ENCODE measurements at regions not wholly inside any gene's neighbourhood (a gene's known extent, or its start where the extent isn't known, plus 50 kb on each side); places are given as distances from the start of the nearest gene placed in this dataset.

DNA sequence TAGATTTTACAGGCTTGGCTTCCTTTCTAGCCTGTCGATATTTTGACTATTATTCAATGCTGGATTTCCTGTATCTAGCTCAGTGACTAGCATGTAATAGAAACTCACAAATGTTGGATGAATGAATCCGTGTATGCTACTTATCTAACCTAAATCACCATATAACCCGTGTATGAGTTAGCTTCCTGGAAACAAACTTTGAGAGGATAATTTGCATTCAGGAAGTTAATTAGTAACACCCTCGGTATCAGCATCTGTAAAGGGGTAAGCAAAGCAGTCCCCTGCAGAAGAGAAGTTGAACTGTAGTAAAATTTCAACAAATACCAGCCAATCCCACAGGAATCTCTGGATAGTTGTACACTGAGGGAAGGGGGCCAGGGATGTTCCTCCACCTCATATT, 269.4 kb upstream of the LRATD1 start:
- intact Hi-C loops (cut with micrococcal nuclease), result no loop called here
- Histone ChIP-seq H3K4me3 (ENCODE audit: control extremely low read depth in 1 of 5, extremely low read depth in 1 of 5, insufficient read depth in 1 of 5, low read depth in 2 of 5, low read length in 4 of 5) (no peak overlapping the region), H3K79me2 (ENCODE audit: control insufficient read depth, insufficient read depth, low read length) (no peaks in the 10 kb centered on the region), H3K9ac (ENCODE audit: low read length) (no peak overlapping the region), H2AFZ (ENCODE audit: insufficient read depth, low read depth, low read length, poor library complexity, severe bottlenecking) (no peak overlapping the region), H3K9me3 (ENCODE audit: control extremely low read depth in 1 of 3, control insufficient read depth in 2 of 3, insufficient read depth in 1 of 3, low read length in 2 of 3) (no peaks in the 10 kb centered on the region), H4K20me1 (ENCODE audit: control insufficient read depth, insufficient read depth, low read length, poor library complexity, severe bottlenecking) (no peaks in the 10 kb centered on the region), H3K4me2 (replicated peaks; ENCODE audit: low read depth, low read length, poor library complexity, severe bottlenecking) (no peak overlapping the region), H3K27ac (ENCODE audit: low read length in 2 of 2) (no peak overlapping the region), H3K4me1 (ENCODE audit: control insufficient read depth in 2 of 2, insufficient read depth in 2 of 2, low read length in 2 of 2) (no peaks in the 10 kb centered on the region), H3K36me3 (replicated peaks in 1 of 2; ENCODE audit: control extremely low read depth in 1 of 2, control insufficient read depth in 1 of 2, extremely low read depth in 1 of 2, insufficient read depth in 2 of 2, low read length in 1 of 2) (no peaks in the 10 kb centered on the region), H3K27me3 (replicated peaks in 1 of 4; ENCODE audit: control extremely low read depth in 1 of 4, control insufficient read depth in 3 of 4, insufficient read depth in 4 of 4, low read length in 3 of 4) (no peaks in the 10 kb centered on the region)
- ChIA-PET CTCF (interaction anchor here (0.6 kb wide), 1 partner anchor 94 kb away, joined by 3 read pairs; no protein-coding TSS in a partner anchor), POLR2A (no interaction called here)
- H3K27ac Mint-ChIP-seq, result no peak overlapping the region
- H3K9me3 Mint-ChIP-seq (ENCODE audit: insufficient read depth), result peaks cover 8% of the 10 kb centered on the region
- ATAC-seq (ENCODE audit: low read depth), result no peak
- WGBS (ENCODE audit: insufficient coverage), result no CpG with 5 or more reads among the region's 4 CpGs
- no peaks in the 10 kb centered on the region for H3K27me3 Mint-ChIP-seq
- no peak for DNase-seq
- no peaks in the 10 kb centered on the region for H3K4me1 Mint-ChIP-seq
- no peak overlapping the region for H3K4me3 Mint-ChIP-seq
- TF ChIP-seq EZH2 (IDR thresholded peaks at IDR 0.05; ENCODE audit: borderline replicate concordance, insufficient read depth, low read depth, low read length, poor library complexity, severe bottlenecking), result no peak
- TF ChIP-seq, protein P1, sequence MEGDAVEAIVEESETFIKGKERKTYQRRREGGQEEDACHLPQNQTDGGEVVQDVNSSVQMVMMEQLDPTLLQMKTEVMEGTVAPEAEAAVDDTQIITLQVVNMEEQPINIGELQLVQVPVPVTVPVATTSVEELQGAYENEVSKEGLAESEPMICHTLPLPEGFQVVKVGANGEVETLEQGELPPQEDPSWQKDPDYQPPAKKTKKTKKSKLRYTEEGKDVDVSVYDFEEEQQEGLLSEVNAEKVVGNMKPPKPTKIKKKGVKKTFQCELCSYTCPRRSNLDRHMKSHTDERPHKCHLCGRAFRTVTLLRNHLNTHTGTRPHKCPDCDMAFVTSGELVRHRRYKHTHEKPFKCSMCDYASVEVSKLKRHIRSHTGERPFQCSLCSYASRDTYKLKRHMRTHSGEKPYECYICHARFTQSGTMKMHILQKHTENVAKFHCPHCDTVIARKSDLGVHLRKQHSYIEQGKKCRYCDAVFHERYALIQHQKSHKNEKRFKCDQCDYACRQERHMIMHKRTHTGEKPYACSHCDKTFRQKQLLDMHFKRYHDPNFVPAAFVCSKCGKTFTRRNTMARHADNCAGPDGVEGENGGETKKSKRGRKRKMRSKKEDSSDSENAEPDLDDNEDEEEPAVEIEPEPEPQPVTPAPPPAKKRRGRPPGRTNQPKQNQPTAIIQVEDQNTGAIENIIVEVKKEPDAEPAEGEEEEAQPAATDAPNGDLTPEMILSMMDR (IDR thresholded peaks at IDR 0.05), result no peak

DNA sequence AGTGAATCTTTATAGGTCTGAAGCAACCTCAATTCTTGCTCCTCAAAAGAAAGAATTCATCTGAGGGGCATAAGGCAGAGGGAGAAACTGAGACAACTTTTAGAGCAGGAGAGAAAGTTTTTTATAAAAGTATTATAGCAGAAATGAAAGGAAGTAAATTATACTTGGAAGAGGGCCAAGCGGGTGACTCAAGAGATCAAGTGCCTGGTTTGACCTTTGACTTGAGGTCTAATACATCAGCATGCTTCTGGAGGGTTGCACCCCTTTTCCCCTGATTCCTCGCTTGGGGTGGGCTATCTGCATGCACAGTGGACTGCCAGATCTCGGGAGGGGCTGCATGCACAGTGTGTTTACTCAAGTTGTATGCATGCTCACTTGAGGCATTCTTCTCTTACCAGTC, 268.5 kb upstream of the LRATD1 start:
- Mint-ChIP-seq H3K9me3 (ENCODE audit: insufficient read depth) (peaks cover 8% of the 10 kb centered on the region), H3K4me1 (no peaks in the 10 kb centered on the region), H3K27me3 (no peaks in the 10 kb centered on the region), H3K27ac (no peak overlapping the region), H3K4me3 (no peak overlapping the region)
- H3K36me3 ChIP-seq (replicated peaks in 1 of 2; ENCODE audit: control extremely low read depth in 1 of 2, control insufficient read depth in 1 of 2, extremely low read depth in 1 of 2, insufficient read depth in 2 of 2, low read length in 1 of 2), result no peaks in the 10 kb centered on the region
- no peak overlapping the region for H3K4me3 ChIP-seq (ENCODE audit: control extremely low read depth in 1 of 5, extremely low read depth in 1 of 5, insufficient read depth in 1 of 5, low read depth in 2 of 5, low read length in 4 of 5)
- H3K9ac ChIP-seq (ENCODE audit: low read length), result no peak overlapping the region
- WGBS (ENCODE audit: insufficient coverage), result 72% methylated on average over 3 of the region's 3 CpGs
- intact Hi-C loops (cut with micrococcal nuclease), result no loop called here
- no peaks in the 10 kb centered on the region for H3K27me3 ChIP-seq (replicated peaks in 1 of 4; ENCODE audit: control extremely low read depth in 1 of 4, control insufficient read depth in 3 of 4, insufficient read depth in 4 of 4, low read length in 3 of 4)
- H3K79me2 ChIP-seq (ENCODE audit: control insufficient read depth, insufficient read depth, low read length), result no peaks in the 10 kb centered on the region
- POLR2A ChIA-PET, result no interaction called here
- no peaks in the 10 kb centered on the region for H3K9me3 ChIP-seq (ENCODE audit: control extremely low read depth in 1 of 3, control insufficient read depth in 2 of 3, insufficient read depth in 1 of 3, low read length in 2 of 3)
- DNase-seq, result no peak
- H3K27ac ChIP-seq (ENCODE audit: low read length in 2 of 2), result no peak overlapping the region
- CTCF ChIA-PET, result interaction anchor here (0.6 kb wide), 1 partner anchor 93 kb away, joined by 3 read pairs; no protein-coding TSS in a partner anchor
- TF ChIP-seq EZH2 (IDR thresholded peaks at IDR 0.05; ENCODE audit: borderline replicate concordance, insufficient read depth, low read depth, low read length, poor library complexity, severe bottlenecking), result no peak
- TF ChIP-seq, protein P1 (IDR thresholded peaks at IDR 0.05), result no peak
- H3K4me2 ChIP-seq (replicated peaks; ENCODE audit: low read depth, low read length, poor library complexity, severe bottlenecking), result no peak overlapping the region
- ATAC-seq (ENCODE audit: low read depth), result no peak
- no peaks in the 10 kb centered on the region for H3K4me1 ChIP-seq (ENCODE audit: control insufficient read depth in 2 of 2, insufficient read depth in 2 of 2, low read length in 2 of 2)
- H4K20me1 ChIP-seq (ENCODE audit: control insufficient read depth, insufficient read depth, low read length, poor library complexity, severe bottlenecking), result no peaks in the 10 kb centered on the region
- H2AFZ ChIP-seq (ENCODE audit: insufficient read depth, low read depth, low read length, poor library complexity, severe bottlenecking), result no peak overlapping the region

All from B cell (primary cell).